Keratinocyte (primary cell): ENCODE measurements at regions not wholly inside any gene's neighbourhood (a gene's known extent, or its start where the extent isn't known, plus 50 kb on each side); places are given as distances from the start of the nearest gene placed in this dataset.

Source experiments
- DNase-seq: peaks from one replicate; pipeline ENCODE4 v3.0.0-alpha.2; 2011; ENCODE audit warnings: low read depth, missing footprints, low spot score
- FAIRE-seq: peaks from 2 replicates; lab custom pipeline; 2011; peaks lifted over from hg19 to GRCh38; lab: Jason Lieb, UNC
- H2AFZ ChIP-seq: 2 replicates; pipeline ENCODE4 v1.6.0; 2012; ENCODE audit warnings: low read length, control low read depth, inconsistent platforms; ENCODE audit not compliant: control insufficient read depth
- H3K27ac ChIP-seq: 2 replicates; pipeline ENCODE4 v1.5.1; 2011; ENCODE audit warnings: low read length; ENCODE audit not compliant: control insufficient read depth, insufficient read depth
- H3K27me3 ChIP-seq: 3 replicates; pipeline ENCODE4 v1.6.0; 2011; ENCODE audit warnings: low read length; ENCODE audit not compliant: control insufficient read depth, insufficient read depth; ENCODE audit errors: extremely low read depth
- H3K36me3 ChIP-seq, 2 experiments: 2 replicates in 1 of 2; 3 replicates in 1 of 2; pipeline ENCODE4 v1.5.1; 2011; ENCODE audit warnings: low read length in 2 of 2, mild to moderate bottlenecking in 1 of 2; ENCODE audit not compliant: control insufficient read depth in 2 of 2, insufficient read depth in 2 of 2; ENCODE audit errors: extremely low read depth in 1 of 2
- H3K4me1 ChIP-seq: 3 replicates; pipeline ENCODE4 v1.5.1; 2011; ENCODE audit warnings: low read length; ENCODE audit not compliant: control insufficient read depth, insufficient read depth; ENCODE audit errors: extremely low read depth
- H3K4me2 ChIP-seq: 3 replicates; pipeline ENCODE4 v1.6.0; 2011; ENCODE audit warnings: low read depth, low read length; ENCODE audit not compliant: control insufficient read depth, insufficient read depth; ENCODE audit errors: extremely low read depth
- H3K4me3 ChIP-seq, 3 experiments: fragments of 200-600 bp in 1 of 3; sonication (generic) in 1 of 3; 2 replicates in 2 of 3; 3 replicates in 1 of 3; pipeline ENCODE4 v1.5.1; 2011 to 2016; ENCODE audit warnings: low read length in 3 of 3, mild to moderate bottlenecking in 3 of 3, control low read depth in 2 of 3, inconsistent platforms in 1 of 3, low read depth in 1 of 3, mixed read lengths in 1 of 3, mixed run types in 1 of 3, moderate library complexity in 1 of 3; ENCODE audit not compliant: control insufficient read depth in 2 of 3, insufficient read depth in 2 of 3; ENCODE audit errors: extremely low read depth in 1 of 3
- H3K79me2 ChIP-seq: 2 replicates; pipeline ENCODE4 v1.6.0; 2012; ENCODE audit warnings: low read length; ENCODE audit not compliant: control insufficient read depth, insufficient read depth
- H3K9ac ChIP-seq: 3 replicates; pipeline ENCODE4 v1.6.0; 2011; ENCODE audit warnings: low read length; ENCODE audit not compliant: control insufficient read depth, insufficient read depth; ENCODE audit errors: extremely low read depth
- H3K9me1 ChIP-seq: 3 replicates; pipeline ENCODE4 v1.6.0; 2011; ENCODE audit warnings: low read length; ENCODE audit not compliant: control insufficient read depth, insufficient read depth; ENCODE audit errors: extremely low read depth
- H3K9me3 ChIP-seq: 2 replicates; pipeline ENCODE4 v1.5.1; 2012; ENCODE audit warnings: low read depth, low read length; ENCODE audit not compliant: control insufficient read depth
- H4K20me1 ChIP-seq: 3 replicates; pipeline ENCODE4 v1.6.0; 2011; ENCODE audit warnings: low read length; ENCODE audit not compliant: control insufficient read depth, insufficient read depth; ENCODE audit errors: extremely low read depth
- CTCF ChIP-seq, 3 experiments: IDR thresholded peaks in 1 of 3; conservative IDR thresholded peaks in 1 of 3; optimal IDR thresholded peaks in 1 of 3; 2 replicates in 2 of 3; 3 replicates in 1 of 3; pipeline versions ENCODE3 to v1.5.1; 2011; ENCODE audit warnings: low read length in 3 of 3, mild to moderate bottlenecking in 3 of 3, moderate library complexity in 2 of 3, control low read depth in 1 of 3, inconsistent platforms in 1 of 3; ENCODE audit not compliant: insufficient read depth in 2 of 3; ENCODE audit errors: extremely low read depth in 1 of 3
- EZH2 ChIP-seq: IDR thresholded peaks from one replicate; pipeline ENCODE4 v1.6.1; 2012; ENCODE audit warnings: inconsistent platforms, mild to moderate bottlenecking, low read length, moderate library complexity
- dilution Hi-C: fragments of 300-500 bp; cut with MboI; formaldehyde crosslinking; loops from one replicate; pipeline ENCODE4 v1.7.0; 2020; ENCODE audit warnings: low sequenced_read_pairs; ENCODE audit not compliant: extremely low pct_ligation_motif_present

DNA sequence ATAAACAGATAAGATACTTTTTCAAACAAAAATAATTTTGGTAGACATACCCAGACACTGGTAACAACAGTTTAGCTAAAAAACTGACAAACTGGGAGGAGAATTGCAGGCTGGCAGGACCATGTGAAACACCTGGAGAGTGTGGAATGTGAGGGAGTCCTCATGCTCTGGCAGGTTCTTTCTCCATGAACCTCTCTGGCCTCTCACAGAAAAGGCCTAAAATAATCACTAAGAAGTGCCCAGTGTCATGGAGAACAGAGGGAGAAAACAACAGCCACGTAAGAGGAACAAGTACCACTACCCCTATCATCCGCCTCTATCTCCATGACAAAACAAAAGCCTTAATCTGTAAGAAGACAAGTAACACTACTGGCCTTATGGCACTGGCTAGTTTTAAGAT, 1227.5 kb upstream of the CDH9 start:
- no peak for DNase-seq
- H3K36me3 ChIP-seq: no peaks in the 10 kb centered on the region
- no peak overlapping the region for H3K4me3 ChIP-seq
- no peaks in the 10 kb centered on the region for H3K79me2 ChIP-seq
- H2AFZ ChIP-seq: no peak overlapping the region
- no peaks in the 10 kb centered on the region for H3K9me3 ChIP-seq
- H3K27me3 ChIP-seq: no peaks in the 10 kb centered on the region
- no peak overlapping the region for H3K9ac ChIP-seq
- H3K4me2 ChIP-seq: no peak overlapping the region
- H4K20me1 ChIP-seq: no peaks in the 10 kb centered on the region
- H3K9me1 ChIP-seq: no peaks in the 10 kb centered on the region
- H3K27ac ChIP-seq: no peak overlapping the region
- dilution Hi-C loops: no loop called here
- H3K4me1 ChIP-seq: no peaks in the 10 kb centered on the region
- TF ChIP-seq EZH2 (no peak), CTCF (optimal IDR thresholded peaks at IDR 0.05 in 1 of 3, IDR thresholded peaks at IDR 0.05 in 1 of 3, conservative IDR thresholded peaks at IDR 0.05 in 1 of 3; ENCODE audit: extremely low read depth in 1 of 3, insufficient read depth in 2 of 3, low read length in 3 of 3) (no peak)
- FAIRE-seq: no peak

DNA sequence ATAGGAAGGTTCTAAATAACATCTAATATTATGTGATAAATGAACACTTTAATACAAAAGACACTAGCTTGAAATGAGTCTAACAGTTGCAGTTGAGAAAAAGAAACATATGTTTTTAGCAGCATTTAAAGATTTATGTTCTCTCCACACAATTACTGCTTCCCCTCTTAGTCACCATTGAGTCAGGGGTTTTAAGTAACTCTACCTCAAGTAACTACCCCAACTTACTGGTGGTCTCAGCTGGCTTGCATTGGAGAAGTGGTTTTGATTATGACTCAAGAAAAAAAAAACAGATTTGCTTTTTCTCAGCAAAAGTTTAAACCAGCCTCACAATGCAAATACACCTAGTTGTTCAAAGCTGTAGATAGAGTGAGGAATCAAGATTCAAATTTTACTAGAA, 1216.5 kb upstream of the CDH9 start:
- no peaks in the 10 kb centered on the region for H3K4me1 ChIP-seq
- no peak overlapping the region for H3K4me3 ChIP-seq
- no peak for TF ChIP-seq EZH2
- no peak for TF ChIP-seq CTCF (optimal IDR thresholded peaks at IDR 0.05 in 1 of 3, IDR thresholded peaks at IDR 0.05 in 1 of 3, conservative IDR thresholded peaks at IDR 0.05 in 1 of 3; ENCODE audit: extremely low read depth in 1 of 3, insufficient read depth in 2 of 3, low read length in 3 of 3)
- H4K20me1 ChIP-seq: no peaks in the 10 kb centered on the region
- no peak overlapping the region for H3K9ac ChIP-seq
- H3K9me3 ChIP-seq: peaks cover 2% of the 10 kb centered on the region
- no peak overlapping the region for H3K27ac ChIP-seq
- no peak overlapping the region for H2AFZ ChIP-seq
- H3K9me1 ChIP-seq: no peaks in the 10 kb centered on the region
- DNase-seq (no peak), FAIRE-seq (no peak)
- H3K79me2 ChIP-seq: no peaks in the 10 kb centered on the region
- H3K36me3 ChIP-seq: no peaks in the 10 kb centered on the region
- H3K4me2 ChIP-seq: no peak overlapping the region
- H3K27me3 ChIP-seq: no peaks in the 10 kb centered on the region
- dilution Hi-C loops: no loop called here
